ENCODE measurements at regions not wholly inside any gene's neighbourhood (a gene's known extent, or its start where the extent isn't known, plus 50 kb on each side); places are given as distances from the start of the nearest gene placed in this dataset.

DNA sequence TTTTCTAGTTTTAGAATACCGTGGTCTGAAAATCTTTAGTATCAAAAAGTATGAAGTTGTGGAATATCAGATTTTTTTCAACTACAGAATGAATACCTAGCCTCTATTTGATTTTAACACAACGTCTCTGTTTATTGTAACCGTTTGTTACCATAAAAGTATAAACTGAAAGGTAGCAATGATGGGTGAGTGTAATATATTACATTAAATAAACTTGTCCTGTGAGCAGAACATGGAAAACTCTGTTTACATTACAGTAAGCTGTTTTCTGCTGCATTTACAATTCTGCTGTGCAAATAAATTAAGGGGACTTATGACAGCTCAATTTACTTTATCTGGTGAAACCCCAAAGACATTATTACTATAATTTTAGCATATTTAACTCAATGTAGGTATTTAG lies 62.5 kb downstream of the CHRM3 start:
- TF ChIP-seq POLR2AphosphoS5 (IDR thresholded peaks at IDR 0.05; ENCODE audit: borderline replicate concordance, low read depth, low read length) (no peak), EZH2 (IDR thresholded peaks at IDR 0.05) (no peak)

Measured in SK-N-MC (cell line).